ENCODE measurements at regions not wholly inside any gene's neighbourhood (a gene's known extent, or its start where the extent isn't known, plus 50 kb on each side); places are given as distances from the start of the nearest gene placed in this dataset.
A peak's percentile ranks its signal among the peaks of the same experiment; 100 is the strongest.

DNA sequence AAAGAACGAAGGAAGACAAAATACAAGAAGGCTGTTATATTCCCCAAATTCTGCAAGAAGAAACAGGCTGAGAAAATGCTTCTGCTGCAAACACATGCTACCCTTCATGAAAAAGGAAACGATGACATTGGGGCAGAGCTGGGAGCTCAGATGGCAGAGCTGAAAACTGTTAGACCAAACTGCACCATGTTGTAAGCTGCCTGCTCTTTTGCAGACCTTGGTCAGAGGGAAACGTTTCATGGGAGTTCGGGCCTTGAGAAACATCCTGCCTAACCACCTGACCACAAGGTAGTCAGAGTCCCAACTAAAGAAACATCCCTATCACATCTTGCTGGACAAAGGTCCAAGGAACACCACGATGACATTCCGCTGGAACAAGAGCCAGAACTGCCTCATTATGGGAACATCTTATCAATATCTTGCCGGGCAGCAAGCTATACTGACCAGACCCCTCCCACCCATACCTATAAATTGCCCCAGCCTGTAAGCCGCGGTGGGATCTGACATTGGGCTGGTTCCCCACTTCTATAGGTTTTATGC, 110.7 kb upstream of the CTSC start:
- CTCF ChIA-PET = interaction anchor here (0.7 to 1.0 kb wide), 3 partner anchors 11 to 151 kb away, joined by 3 to 6 read pairs (median 4); no protein-coding TSS in a partner anchor
- intact Hi-C loops (cut with micrococcal nuclease) = no loop called here
- no peaks in the 10 kb centered on the region for H3K27me3 Mint-ChIP-seq (ENCODE audit: low read depth)
- H3K4me3 Mint-ChIP-seq = no peak overlapping the region
- H3K36me3 Mint-ChIP-seq (ENCODE audit: low read depth) = no peaks in the 10 kb centered on the region
- no peak for DNase-seq
- H3K27ac Mint-ChIP-seq = no peak overlapping the region
- peaks cover 5% of the 10 kb centered on the region for H3K9me3 Mint-ChIP-seq
- H3K4me1 Mint-ChIP-seq (ENCODE audit: low read depth) = no peaks in the 10 kb centered on the region

DNA sequence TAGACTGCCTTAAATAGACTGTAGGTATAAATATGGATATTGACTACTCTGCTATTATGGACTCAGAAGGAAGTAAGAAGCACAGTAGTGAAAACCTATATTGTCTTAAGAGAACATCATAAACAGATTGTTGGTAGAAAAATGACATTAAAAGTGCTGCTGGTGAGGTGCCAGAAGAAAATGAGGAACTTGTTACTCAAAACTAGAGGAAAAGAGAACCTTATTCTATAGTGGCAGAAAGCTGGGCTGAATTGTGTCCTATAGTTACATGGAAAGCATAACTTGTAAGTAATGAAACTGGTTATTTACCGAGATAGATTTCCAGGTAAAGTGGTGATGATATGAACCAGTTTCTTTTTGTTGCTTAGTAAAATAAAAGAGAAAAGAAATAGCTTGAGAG, 109.7 kb upstream of the CTSC start:
- CTCF ChIA-PET = no interaction called here
- no peak overlapping the region for H3K27ac Mint-ChIP-seq

GRCh38 chr11:88439356-88439755, 101.8 kb upstream of the CTSC start:
- H3K27me3 Mint-ChIP-seq (ENCODE audit: low read depth) = no peaks in the 10 kb centered on the region
- no peak overlapping the region for H3K4me3 Mint-ChIP-seq
- CTCF ChIA-PET = no interaction called here
- H3K4me1 Mint-ChIP-seq (ENCODE audit: low read depth) = no peaks in the 10 kb centered on the region
- intact Hi-C loops (cut with micrococcal nuclease) = no loop called here
- no peak overlapping the region for H3K27ac Mint-ChIP-seq
- H3K36me3 Mint-ChIP-seq (ENCODE audit: low read depth) = no peaks in the 10 kb centered on the region
- DNase-seq = no peak
- peaks cover 2% of the 10 kb centered on the region for H3K9me3 Mint-ChIP-seq

More for the DNA sequence above, 109.7 kb upstream of the CTSC start:
- DNase-seq = no peak
- no peaks in the 10 kb centered on the region for H3K27me3 Mint-ChIP-seq (ENCODE audit: low read depth)
- no peaks in the 10 kb centered on the region for H3K36me3 Mint-ChIP-seq (ENCODE audit: low read depth)
- H3K9me3 Mint-ChIP-seq = peaks cover 5% of the 10 kb centered on the region
- no peaks in the 10 kb centered on the region for H3K4me1 Mint-ChIP-seq (ENCODE audit: low read depth)
- intact Hi-C loops (cut with micrococcal nuclease) = no loop called here
- no peak overlapping the region for H3K4me3 Mint-ChIP-seq

DNA sequence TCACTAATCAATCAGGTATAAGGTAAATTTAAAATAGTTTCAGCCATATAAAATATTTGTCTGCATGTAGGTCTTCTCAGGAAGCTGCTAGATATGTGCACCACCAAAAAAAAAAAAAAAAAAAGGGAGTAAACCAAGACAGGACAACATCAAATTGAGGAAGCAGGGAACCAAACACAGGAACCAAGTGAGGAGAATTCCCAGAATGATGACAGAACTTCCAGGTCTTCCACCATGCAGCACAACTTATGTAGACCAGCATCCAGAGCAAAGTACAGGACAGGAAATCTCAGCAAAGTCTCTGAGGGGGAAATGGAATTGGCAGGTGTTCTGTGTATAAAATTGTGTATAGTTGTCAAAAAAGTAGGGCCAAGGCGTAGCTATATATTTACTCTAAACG, 101.2 kb upstream of the CTSC start:
- no peak for DNase-seq
- peaks cover 2% of the 10 kb centered on the region for H3K9me3 Mint-ChIP-seq
- CTCF ChIA-PET = no interaction called here
- H3K27ac Mint-ChIP-seq = no peak overlapping the region
- intact Hi-C loops (cut with micrococcal nuclease) = no loop called here
- no peaks in the 10 kb centered on the region for H3K36me3 Mint-ChIP-seq (ENCODE audit: low read depth)
- H3K4me1 Mint-ChIP-seq (ENCODE audit: low read depth) = no peaks in the 10 kb centered on the region
- no peaks in the 10 kb centered on the region for H3K27me3 Mint-ChIP-seq (ENCODE audit: low read depth)
- no peak overlapping the region for H3K4me3 Mint-ChIP-seq

DNA sequence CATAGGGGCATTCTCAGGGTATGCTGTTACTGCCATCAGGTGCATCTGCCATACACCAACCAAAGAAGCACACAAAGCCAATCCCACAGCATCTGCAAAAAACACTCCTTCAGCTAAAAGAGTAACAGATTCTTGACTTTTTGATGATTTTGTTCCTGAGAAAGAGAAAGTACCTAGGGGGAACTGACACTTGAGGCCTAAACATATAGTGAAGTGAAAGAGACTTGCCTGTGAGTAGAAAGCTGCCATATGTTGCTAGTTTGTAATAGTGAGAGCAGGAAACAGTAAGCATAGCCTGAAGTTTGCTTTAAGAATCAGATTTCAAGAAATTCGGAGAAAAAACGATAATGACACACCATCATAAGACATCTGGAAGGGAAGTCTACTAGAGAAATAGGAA, 97.9 kb upstream of the CTSC start:
- Mint-ChIP-seq H3K9me3 (peaks cover 2% of the 10 kb centered on the region), H3K4me1 (ENCODE audit: low read depth) (no peaks in the 10 kb centered on the region), H3K27ac (no peak overlapping the region), H3K4me3 (no peak overlapping the region), H3K27me3 (ENCODE audit: low read depth) (no peaks in the 10 kb centered on the region), H3K36me3 (ENCODE audit: low read depth) (no peaks in the 10 kb centered on the region)
- CTCF ChIA-PET = interaction anchor here (0.6 kb wide), 2 partner anchors 75 to 114 kb away, joined by 3 to 4 read pairs; no protein-coding TSS in a partner anchor
- no peak for DNase-seq
- intact Hi-C loops (cut with micrococcal nuclease) = no loop called here

GRCh38 chr11:88434333-88434976, 96.9 kb upstream of the CTSC start:
- H3K4me1 Mint-ChIP-seq (ENCODE audit: low read depth) = no peaks in the 10 kb centered on the region
- peaks cover 2% of the 10 kb centered on the region for H3K9me3 Mint-ChIP-seq
- intact Hi-C loops (cut with micrococcal nuclease) = no loop called here
- no peak overlapping the region for H3K27ac Mint-ChIP-seq
- H3K27me3 Mint-ChIP-seq (ENCODE audit: low read depth) = no peaks in the 10 kb centered on the region
- peak; percentile 14 for DNase-seq
- H3K4me3 Mint-ChIP-seq = no peak overlapping the region
- no peaks in the 10 kb centered on the region for H3K36me3 Mint-ChIP-seq (ENCODE audit: low read depth)
- CTCF ChIA-PET = interaction anchor here (0.6 kb wide), 1 partner anchor 74 kb away, joined by 4 read pairs; no protein-coding TSS in a partner anchor

- peaks cover 2% of the 10 kb centered on the region for H3K9me3 Mint-ChIP-seq
- CTCF ChIA-PET = no interaction called here
- no peak for DNase-seq
- H3K4me3 Mint-ChIP-seq = no peak overlapping the region
- no peaks in the 10 kb centered on the region for H3K27me3 Mint-ChIP-seq (ENCODE audit: low read depth)
- no peaks in the 10 kb centered on the region for H3K4me1 Mint-ChIP-seq (ENCODE audit: low read depth)
- no peaks in the 10 kb centered on the region for H3K36me3 Mint-ChIP-seq (ENCODE audit: low read depth)
- no peak overlapping the region for H3K27ac Mint-ChIP-seq
- intact Hi-C loops (cut with micrococcal nuclease) = no loop called here
Observed at GRCh38 chr11:88433536-88434230, 96.1 kb upstream of the CTSC start.

GRCh38 chr11:88431675-88432341, 94.3 kb upstream of the CTSC start:
- CTCF ChIA-PET = no interaction called here
- Mint-ChIP-seq H3K4me1 (ENCODE audit: low read depth) (no peaks in the 10 kb centered on the region), H3K9me3 (no peaks in the 10 kb centered on the region), H3K27me3 (ENCODE audit: low read depth) (no peaks in the 10 kb centered on the region), H3K27ac (no peak overlapping the region), H3K36me3 (ENCODE audit: low read depth) (no peaks in the 10 kb centered on the region), H3K4me3 (no peak overlapping the region)
- DNase-seq = no peak
- intact Hi-C loops (cut with micrococcal nuclease) = no loop called here

GRCh38 chr11:88428959-88429358, 91.4 kb upstream of the CTSC start:
- H3K4me3 Mint-ChIP-seq = no peak overlapping the region
- intact Hi-C loops (cut with micrococcal nuclease) = no loop called here
- peaks cover 13% of the 10 kb centered on the region for H3K4me1 Mint-ChIP-seq (ENCODE audit: low read depth)
- no peaks in the 10 kb centered on the region for H3K27me3 Mint-ChIP-seq (ENCODE audit: low read depth)
- H3K36me3 Mint-ChIP-seq (ENCODE audit: low read depth) = no peaks in the 10 kb centered on the region
- DNase-seq = no peak
- H3K9me3 Mint-ChIP-seq = no peaks in the 10 kb centered on the region
- H3K27ac Mint-ChIP-seq = no peak overlapping the region
- CTCF ChIA-PET = no interaction called here

DNA sequence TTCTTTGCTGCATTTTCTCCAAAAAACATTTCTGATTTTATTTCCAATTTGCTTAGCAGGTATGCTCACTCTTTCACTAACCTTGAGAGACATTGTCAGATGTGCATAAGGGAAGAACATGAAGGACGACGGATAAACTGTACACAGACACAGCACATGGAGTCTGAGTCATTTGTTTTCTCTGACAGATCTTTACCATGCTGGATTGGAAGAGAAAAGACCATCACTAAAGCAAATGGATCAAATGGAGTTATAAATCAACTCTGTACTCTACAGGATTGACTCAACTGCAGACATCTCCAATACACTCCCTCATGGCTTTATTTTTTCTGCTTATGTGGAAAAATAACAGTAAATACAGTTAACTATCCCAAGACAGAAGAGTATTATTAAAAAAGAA, 90.2 kb upstream of the CTSC start:
- peaks cover 13% of the 10 kb centered on the region for H3K4me1 Mint-ChIP-seq (ENCODE audit: low read depth)
- no peak for DNase-seq
- H3K27me3 Mint-ChIP-seq (ENCODE audit: low read depth) = no peaks in the 10 kb centered on the region
- no peak overlapping the region for H3K4me3 Mint-ChIP-seq
- no peaks in the 10 kb centered on the region for H3K36me3 Mint-ChIP-seq (ENCODE audit: low read depth)
- intact Hi-C loops (cut with micrococcal nuclease) = no loop called here
- CTCF ChIA-PET = no interaction called here
- no peaks in the 10 kb centered on the region for H3K9me3 Mint-ChIP-seq
- no peak overlapping the region for H3K27ac Mint-ChIP-seq

GRCh38 chr11:88424881-88425280, 87.3 kb upstream of the CTSC start:
- Mint-ChIP-seq H3K27ac (no peak overlapping the region), H3K4me1 (ENCODE audit: low read depth) (peaks cover 39% of the 10 kb centered on the region), H3K9me3 (no peaks in the 10 kb centered on the region), H3K27me3 (ENCODE audit: low read depth) (no peaks in the 10 kb centered on the region), H3K4me3 (no peak overlapping the region), H3K36me3 (ENCODE audit: low read depth) (no peaks in the 10 kb centered on the region)
- intact Hi-C loops (cut with micrococcal nuclease) = loop anchor here (5.0 kb wide), 1 partner anchor 193 kb away; no protein-coding TSS in a partner anchor
- CTCF ChIA-PET = no interaction called here
- peak; percentile 15 for DNase-seq

GRCh38 chr11:88421530-88421929, 84.0 kb upstream of the CTSC start:
- CTCF ChIA-PET = no interaction called here

More at GRCh38 chr11:88421530-88421929, 84.0 kb upstream of the CTSC start:
- intact Hi-C loops (cut with micrococcal nuclease) = loop anchor here (1.0 to 5.0 kb wide), 6 partner anchors 64 to 242 kb away; no protein-coding TSS in a partner anchor
- H3K27ac Mint-ChIP-seq = no peak overlapping the region
- H3K4me1 Mint-ChIP-seq (ENCODE audit: low read depth) = peaks cover 39% of the 10 kb centered on the region
- H3K9me3 Mint-ChIP-seq = no peaks in the 10 kb centered on the region
- no peaks in the 10 kb centered on the region for H3K27me3 Mint-ChIP-seq (ENCODE audit: low read depth)
- peak; percentile 63 for DNase-seq
- H3K4me3 Mint-ChIP-seq = no peak overlapping the region
- no peaks in the 10 kb centered on the region for H3K36me3 Mint-ChIP-seq (ENCODE audit: low read depth)

Data from activated naive CD4-positive, alpha-beta T cell treated with anti-CD3 and anti-CD28 coated beads for 36 hours (primary cell).